ENCODE measurements at regions not wholly inside any gene's neighbourhood (a gene's known extent, or its start where the extent isn't known, plus 50 kb on each side); places are given as distances from the start of the nearest gene placed in this dataset.

DNA sequence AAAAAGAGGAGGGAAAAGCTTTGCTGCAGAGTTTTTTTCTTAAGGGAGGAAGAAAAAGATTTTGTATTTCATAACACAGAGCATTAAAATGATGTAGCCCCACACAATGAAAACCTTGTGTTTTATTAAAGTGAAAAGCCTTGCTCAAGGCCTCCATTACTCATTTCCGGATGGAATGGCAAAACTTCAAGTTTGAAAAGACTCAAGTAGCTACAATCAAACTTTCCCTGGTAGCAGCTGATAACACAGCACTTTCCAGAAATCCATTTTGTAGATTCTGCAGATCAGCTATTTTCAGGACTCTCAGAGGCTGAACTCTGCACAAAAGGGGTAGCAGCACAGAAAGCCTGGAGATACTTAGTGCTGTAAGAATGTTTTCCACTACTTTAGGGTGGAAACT is 374.8 kb downstream of the NFIB start:
- TF ChIP-seq, protein P1, sequence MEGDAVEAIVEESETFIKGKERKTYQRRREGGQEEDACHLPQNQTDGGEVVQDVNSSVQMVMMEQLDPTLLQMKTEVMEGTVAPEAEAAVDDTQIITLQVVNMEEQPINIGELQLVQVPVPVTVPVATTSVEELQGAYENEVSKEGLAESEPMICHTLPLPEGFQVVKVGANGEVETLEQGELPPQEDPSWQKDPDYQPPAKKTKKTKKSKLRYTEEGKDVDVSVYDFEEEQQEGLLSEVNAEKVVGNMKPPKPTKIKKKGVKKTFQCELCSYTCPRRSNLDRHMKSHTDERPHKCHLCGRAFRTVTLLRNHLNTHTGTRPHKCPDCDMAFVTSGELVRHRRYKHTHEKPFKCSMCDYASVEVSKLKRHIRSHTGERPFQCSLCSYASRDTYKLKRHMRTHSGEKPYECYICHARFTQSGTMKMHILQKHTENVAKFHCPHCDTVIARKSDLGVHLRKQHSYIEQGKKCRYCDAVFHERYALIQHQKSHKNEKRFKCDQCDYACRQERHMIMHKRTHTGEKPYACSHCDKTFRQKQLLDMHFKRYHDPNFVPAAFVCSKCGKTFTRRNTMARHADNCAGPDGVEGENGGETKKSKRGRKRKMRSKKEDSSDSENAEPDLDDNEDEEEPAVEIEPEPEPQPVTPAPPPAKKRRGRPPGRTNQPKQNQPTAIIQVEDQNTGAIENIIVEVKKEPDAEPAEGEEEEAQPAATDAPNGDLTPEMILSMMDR (IDR thresholded peaks at IDR 0.05): no peak
- TF ChIP-seq POLR2A (IDR thresholded peaks at IDR 0.05) (no peak), EP300 (IDR thresholded peaks at IDR 0.05) (no peak), POLR2AphosphoS5 (IDR thresholded peaks at IDR 0.05) (no peak)

All from sigmoid colon (tissue), 4 donors.